Right ventricle myocardium superior (tissue), 1 donor: ENCODE measurements at regions not wholly inside any gene's neighbourhood (a gene's known extent, or its start where the extent isn't known, plus 50 kb on each side); places are given as distances from the start of the nearest gene placed in this dataset.
"Not testable (repeated sequence)": the region's sequence is repeated elsewhere in the genome, so short reads cannot be mapped to it uniquely, and the experiment has no call there.

Experiments used
- ATAC-seq: fragments of 200-7000 bp; cut with Tn5 transposase; one replicate; pipeline ENCODE4 v1.9.1; 2020; ENCODE audit warnings: mild to moderate bottlenecking; ENCODE audit not compliant: poor library complexity
- DNase-seq: peaks from one replicate; pipeline ENCODE4 v3.0.0-alpha.2; 2020
- intact Hi-C: fragments of 100-400 bp; cut with DNase I; formaldehyde crosslinking; loops from one replicate; pipeline ENCODE4 v1.11.2; 2022
- donor health status: DM: no; HTN: yes; CAD: no; lungs with severe emphysema.

- intact Hi-C loops: no loop called here
- ATAC-seq: no peak
- DNase-seq: no peak
Measured at GRCh38 chr5:158609333-158610050, 490.2 kb downstream of the EBF1 start.

GRCh38 chr5:158607088-158607487 lies 492.6 kb downstream of the EBF1 start:
- intact Hi-C loops: no loop called here
- ATAC-seq (no peak), DNase-seq (no peak)

GRCh38 chr5:158606233-158606632 lies 493.5 kb downstream of the EBF1 start:
- intact Hi-C loops: no loop called here
- ATAC-seq: no peak

GRCh38 chr5:158602981-158603380 lies 496.7 kb downstream of the EBF1 start:
- intact Hi-C loops: no loop called here
- no peak for ATAC-seq

More at GRCh38 chr5:158606233-158606632, 493.5 kb downstream of the EBF1 start:
- no peak for DNase-seq

GRCh38 chr5:158601118-158601517 lies 498.6 kb downstream of the EBF1 start:
- DNase-seq (no peak), ATAC-seq (no peak)
- intact Hi-C loops: no loop called here

More at GRCh38 chr5:158602981-158603380, 496.7 kb downstream of the EBF1 start:
- DNase-seq: no peak

- intact Hi-C loops: no loop called here
- ATAC-seq (no peak), DNase-seq (no peak)
Measured at GRCh38 chr5:158600679-158601078, 499.0 kb downstream of the EBF1 start.

- peak; percentile 62 for ATAC-seq
- DNase-seq: no peak
- intact Hi-C loops: no loop called here
Measured at GRCh38 chr5:158599157-158599556, 500.6 kb downstream of the EBF1 start.

- no peak for DNase-seq
- intact Hi-C loops: no loop called here
- no peak for ATAC-seq
Measured at GRCh38 chr5:158594595-158595242, 505.0 kb downstream of the EBF1 start.

GRCh38 chr5:158593925-158594324 lies 505.8 kb downstream of the EBF1 start:
- intact Hi-C loops: no loop called here
- DNase-seq (no peak), ATAC-seq (no peak)

- DNase-seq (no peak), ATAC-seq (peak; percentile 52)
- intact Hi-C loops: no loop called here
Measured at GRCh38 chr5:158591301-158591863, 508.3 kb downstream of the EBF1 start.

GRCh38 chr5:158590746-158591300 lies 508.9 kb downstream of the EBF1 start:
- DNase-seq (no peak), ATAC-seq (no peak)
- intact Hi-C loops: no loop called here

GRCh38 chr5:158589939-158590338 lies 509.8 kb downstream of the EBF1 start:
- ATAC-seq: no peak
- intact Hi-C loops: no loop called here
- no peak for DNase-seq

GRCh38 chr5:158588617-158589016 lies 511.1 kb downstream of the EBF1 start:
- intact Hi-C loops: no loop called here
- ATAC-seq (no peak), DNase-seq (no peak)

GRCh38 chr5:158586054-158586453 lies 513.7 kb downstream of the EBF1 start:
- ATAC-seq (no peak), DNase-seq (no peak)

GRCh38 chr5:158582669-158583068 lies 517.0 kb downstream of the EBF1 start:
- intact Hi-C loops, ATAC-seq: not testable (repeated sequence)

More at GRCh38 chr5:158586054-158586453, 513.7 kb downstream of the EBF1 start:
- intact Hi-C loops: no loop called here

GRCh38 chr5:158573829-158574228 lies 525.9 kb downstream of the EBF1 start:
- intact Hi-C loops: loop anchor here (10.0 kb wide), 1 partner anchor 91 kb away; no protein-coding TSS in a partner anchor
- ATAC-seq (peak; percentile 75), DNase-seq (no peak)

More at GRCh38 chr5:158582669-158583068, 517.0 kb downstream of the EBF1 start:
- not testable (repeated sequence) for DNase-seq

GRCh38 chr5:158570502-158570901 lies 529.2 kb downstream of the EBF1 start:
- intact Hi-C loops: loop anchor here (10.0 kb wide), 1 partner anchor 94 kb away; no protein-coding TSS in a partner anchor
- DNase-seq (no peak), ATAC-seq (no peak)

GRCh38 chr5:158569534-158569933 lies 530.2 kb downstream of the EBF1 start:
- ATAC-seq (no peak), DNase-seq (no peak)
- intact Hi-C loops: no loop called here

- intact Hi-C loops: no loop called here
- ATAC-seq: no peak
- DNase-seq: no peak
Measured at GRCh38 chr5:158565017-158565789, 534.5 kb downstream of the EBF1 start.
